HG02798 (cell line): ENCODE measurements at regions not wholly inside any gene's neighbourhood (a gene's known extent, or its start where the extent isn't known, plus 50 kb on each side); places are given as distances from the start of the nearest gene placed in this dataset.

Experiments
- ATAC-seq: cut with Tn5 transposase; IDR thresholded peaks from one replicate; pipeline ENCODE4 v1.9.1; 2021; ENCODE audit warnings: mild to moderate bottlenecking; ENCODE audit not compliant: unreplicated experiment, poor library complexity

- ATAC-seq = peak; percentile 86
These were observed 341.0 kb upstream of the NEGR1 start for GRCh38 chr1:72623299-72623708.

GRCh38 chr1:72620453-72620852 lies 338.1 kb upstream of the NEGR1 start:
- ATAC-seq = no peak

GRCh38 chr1:72606216-72606810 lies 324.0 kb upstream of the NEGR1 start:
- no peak for ATAC-seq

GRCh38 chr1:72601035-72601674 lies 318.8 kb upstream of the NEGR1 start:
- no peak for ATAC-seq

- no peak for ATAC-seq
These were observed 303.8 kb upstream of the NEGR1 start for GRCh38 chr1:72586023-72586685.

- ATAC-seq = no peak
These were observed 297.3 kb upstream of the NEGR1 start for GRCh38 chr1:72579629-72580028.

GRCh38 chr1:72570815-72571214 lies 288.5 kb upstream of the NEGR1 start:
- no peak for ATAC-seq

- peak; percentile 61 for ATAC-seq
These were observed 285.8 kb upstream of the NEGR1 start for GRCh38 chr1:72568113-72568512.

GRCh38 chr1:72567521-72567920 lies 285.2 kb upstream of the NEGR1 start:
- ATAC-seq = no peak

GRCh38 chr1:72564749-72565148 lies 282.4 kb upstream of the NEGR1 start:
- no peak for ATAC-seq

GRCh38 chr1:72557446-72558049 lies 275.2 kb upstream of the NEGR1 start:
- no peak for ATAC-seq

- no peak for ATAC-seq
These were observed 265.1 kb upstream of the NEGR1 start for GRCh38 chr1:72547412-72547811.

GRCh38 chr1:72540674-72541073 lies 258.3 kb upstream of the NEGR1 start:
- ATAC-seq = no peak

GRCh38 chr1:72535470-72535869 lies 253.1 kb upstream of the NEGR1 start:
- no peak for ATAC-seq

- no peak for ATAC-seq
These were observed 248.3 kb upstream of the NEGR1 start for GRCh38 chr1:72530646-72531045.

GRCh38 chr1:72526926-72527325 lies 244.6 kb upstream of the NEGR1 start:
- ATAC-seq = no peak

- no peak for ATAC-seq
These were observed 241.7 kb upstream of the NEGR1 start for GRCh38 chr1:72524021-72524420.

GRCh38 chr1:72521659-72522058 lies 239.3 kb upstream of the NEGR1 start:
- no peak for ATAC-seq

- no peak for ATAC-seq
These were observed 234.5 kb upstream of the NEGR1 start for GRCh38 chr1:72516826-72517225.

- no peak for ATAC-seq
These were observed 233.9 kb upstream of the NEGR1 start for GRCh38 chr1:72516264-72516663.

- no peak for ATAC-seq
These were observed 216.0 kb upstream of the NEGR1 start for GRCh38 chr1:72498371-72498770.
